ENCODE measurements at regions not wholly inside any gene's neighbourhood (a gene's known extent, or its start where the extent isn't known, plus 50 kb on each side); places are given as distances from the start of the nearest gene placed in this dataset.

- no peak overlapping the region for H3K27ac ChIP-seq
- H3K27me3 ChIP-seq, result no peaks in the 10 kb centered on the region
- H3K36me3 ChIP-seq, result no peaks in the 10 kb centered on the region
- H3K9me3 ChIP-seq, result no peaks in the 10 kb centered on the region
- TF ChIP-seq CTCF (IDR thresholded peaks at IDR 0.05), result no peak
- DNase-seq (ENCODE audit: low spot score), result no peak
- H3K4me3 ChIP-seq, result no peak overlapping the region
- H3K4me1 ChIP-seq, result no peaks in the 10 kb centered on the region
Measured at GRCh38 chr5:103941596-103941995, 379.0 kb upstream of the NUDT12 start.

- Histone ChIP-seq H3K27me3 (no peaks in the 10 kb centered on the region), H3K4me1 (no peaks in the 10 kb centered on the region), H3K4me3 (no peak overlapping the region), H3K9me3 (no peaks in the 10 kb centered on the region), H3K36me3 (no peaks in the 10 kb centered on the region), H3K27ac (no peak overlapping the region)
- no peak for DNase-seq (ENCODE audit: low spot score)
- no peak for TF ChIP-seq CTCF (IDR thresholded peaks at IDR 0.05)
Measured at GRCh38 chr5:103938146-103938695, 375.6 kb upstream of the NUDT12 start.

- no peak for TF ChIP-seq CTCF (IDR thresholded peaks at IDR 0.05)
- H3K4me1 ChIP-seq, result no peaks in the 10 kb centered on the region
- H3K9me3 ChIP-seq, result no peaks in the 10 kb centered on the region
- no peak for DNase-seq (ENCODE audit: low spot score)
- H3K4me3 ChIP-seq, result no peak overlapping the region
- H3K27me3 ChIP-seq, result no peaks in the 10 kb centered on the region
- no peak overlapping the region for H3K27ac ChIP-seq
- H3K36me3 ChIP-seq, result no peaks in the 10 kb centered on the region
Measured at GRCh38 chr5:103929338-103930013, 366.9 kb upstream of the NUDT12 start.

- Histone ChIP-seq H3K27ac (no peak overlapping the region), H3K4me1 (no peaks in the 10 kb centered on the region)
- TF ChIP-seq CTCF (IDR thresholded peaks at IDR 0.05), result no peak
Measured at GRCh38 chr5:103927739-103928138, 365.1 kb upstream of the NUDT12 start.

GRCh38 chr5:103923616-103924168 is 361.1 kb upstream of the NUDT12 start:
- DNase-seq (ENCODE audit: low spot score), result no peak
- no peak for TF ChIP-seq CTCF (IDR thresholded peaks at IDR 0.05)
- Histone ChIP-seq H3K4me3 (no peak overlapping the region), H3K4me1 (no peaks in the 10 kb centered on the region), H3K9me3 (no peaks in the 10 kb centered on the region), H3K27ac (no peak overlapping the region), H3K27me3 (no peaks in the 10 kb centered on the region), H3K36me3 (no peaks in the 10 kb centered on the region)

More at GRCh38 chr5:103927739-103928138, 365.1 kb upstream of the NUDT12 start:
- no peaks in the 10 kb centered on the region for H3K36me3 ChIP-seq
- H3K27me3 ChIP-seq, result no peaks in the 10 kb centered on the region
- no peak for DNase-seq (ENCODE audit: low spot score)
- no peak overlapping the region for H3K4me3 ChIP-seq
- no peaks in the 10 kb centered on the region for H3K9me3 ChIP-seq
